ENCODE measurements at regions not wholly inside any gene's neighbourhood (a gene's known extent, or its start where the extent isn't known, plus 50 kb on each side); places are given as distances from the start of the nearest gene placed in this dataset.
"Not testable (repeated sequence)": the region's sequence is repeated elsewhere in the genome, so short reads cannot be mapped to it uniquely, and the experiment has no call there.

DNA sequence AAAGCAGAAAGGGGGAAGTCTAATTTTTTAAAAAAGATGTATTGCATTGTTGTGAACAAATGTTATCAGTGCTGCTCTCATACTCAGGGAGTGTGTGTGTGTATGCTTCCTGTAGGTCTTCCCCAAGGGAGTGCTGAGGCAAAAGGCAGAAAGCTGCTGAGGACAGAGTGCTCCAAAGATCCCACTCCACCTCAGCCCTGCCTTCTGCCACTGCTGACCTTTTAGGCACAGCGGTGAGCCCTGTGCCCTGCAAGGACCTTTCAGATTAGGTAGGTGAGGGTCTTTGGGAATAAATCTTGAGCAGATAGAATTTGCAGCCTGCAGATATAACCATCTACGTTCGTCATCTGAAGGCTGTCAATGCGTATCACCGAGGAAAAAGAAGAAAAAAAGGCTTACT, 756.4 kb upstream of the MMS22L start:
- DNase-seq (ENCODE audit: low spot score), result no peak

DNA sequence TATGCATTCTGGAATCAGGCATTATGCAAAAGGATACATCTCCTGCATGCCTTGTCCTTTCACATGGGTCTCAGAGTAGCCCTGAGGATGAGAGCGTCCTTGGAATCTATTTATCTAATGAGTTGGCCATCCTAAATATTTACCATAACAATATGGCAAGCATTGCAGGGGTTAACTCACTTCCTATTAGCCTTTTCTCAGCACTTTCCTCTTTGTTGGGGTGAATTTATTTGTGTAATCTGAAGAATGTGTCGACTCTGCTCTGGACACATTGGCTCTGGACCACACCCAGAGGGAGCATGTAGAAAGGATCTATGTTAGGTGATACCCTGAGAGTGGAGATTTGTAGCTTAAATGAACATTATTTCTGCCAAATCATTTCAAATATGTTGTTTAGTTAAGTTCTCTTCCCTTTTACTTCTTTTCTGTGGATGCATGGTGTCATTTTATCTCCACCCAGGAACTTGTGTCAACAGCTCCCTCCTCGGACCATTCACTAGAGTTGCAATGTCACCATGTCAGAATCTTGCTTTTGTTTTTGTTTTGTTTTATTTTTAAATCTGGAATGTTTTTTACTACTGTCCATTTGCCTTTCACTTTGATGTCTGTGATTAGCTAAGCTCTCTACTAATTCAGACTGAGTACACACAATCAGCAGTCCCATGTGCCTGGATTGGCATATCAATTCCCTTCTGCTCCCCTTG, 757.0 kb upstream of the MMS22L start:
- no peak for DNase-seq (ENCODE audit: low spot score)

DNA sequence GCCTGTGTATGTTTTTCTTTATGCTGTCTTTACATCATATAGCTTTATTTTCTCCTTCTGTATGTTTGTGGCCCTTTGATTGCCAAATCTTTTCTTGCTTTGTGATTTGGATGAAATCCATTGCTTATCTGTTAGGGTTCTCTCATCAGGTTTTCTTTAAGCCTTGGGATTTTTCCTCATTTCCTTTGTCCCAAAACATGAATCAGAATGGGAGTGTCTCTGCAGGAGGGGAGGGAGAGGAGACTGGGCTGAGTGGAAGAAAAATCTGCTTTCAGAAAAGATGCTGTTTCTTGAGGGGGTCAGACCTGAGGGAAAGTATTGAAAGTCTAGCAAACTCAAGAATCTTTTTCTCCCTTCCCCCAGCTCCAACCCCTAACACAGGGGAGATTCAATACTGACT, 758.0 kb upstream of the MMS22L start:
- DNase-seq (ENCODE audit: low spot score), result no peak

DNA sequence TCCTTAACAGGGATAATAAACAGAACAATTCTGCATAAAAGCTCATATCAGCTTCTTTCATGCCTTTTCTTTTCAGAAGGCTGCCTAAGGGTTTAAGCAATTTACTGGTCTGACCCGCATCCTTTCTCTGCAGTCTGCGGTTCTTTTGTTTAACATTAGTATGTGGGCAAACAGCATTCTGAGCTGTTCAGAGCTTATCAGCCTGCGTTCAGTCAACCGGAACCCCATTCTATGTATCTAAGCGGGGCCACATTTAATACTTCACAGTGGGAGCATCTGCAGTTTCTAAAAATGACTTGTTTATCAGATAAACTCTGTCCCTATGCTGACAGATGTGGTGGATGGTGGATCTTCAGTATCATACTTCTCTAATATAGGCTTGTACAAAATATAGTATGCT, 758.9 kb upstream of the MMS22L start:
- DNase-seq (ENCODE audit: low spot score), result no peak

DNA sequence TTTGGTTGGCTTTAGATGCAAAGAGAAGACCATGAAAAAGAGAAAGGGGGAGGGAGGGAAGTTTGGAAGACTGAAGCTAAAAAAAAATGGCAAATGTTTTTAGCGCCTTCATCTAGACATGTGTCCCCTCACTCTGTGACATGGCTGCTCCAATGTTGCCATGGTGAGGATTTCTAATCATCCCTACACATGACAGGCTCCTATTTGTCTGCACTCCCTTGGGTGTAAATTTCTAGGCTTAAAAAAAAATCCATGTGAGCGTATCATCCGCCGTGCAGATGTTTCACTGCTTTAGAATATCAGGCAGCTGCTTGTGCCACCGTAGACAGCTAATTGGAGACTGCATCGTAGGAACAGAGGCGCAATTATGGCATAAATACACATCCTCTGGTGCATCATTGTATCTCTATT, 761.1 kb upstream of the MMS22L start:
- no peak for DNase-seq (ENCODE audit: low spot score)

DNA sequence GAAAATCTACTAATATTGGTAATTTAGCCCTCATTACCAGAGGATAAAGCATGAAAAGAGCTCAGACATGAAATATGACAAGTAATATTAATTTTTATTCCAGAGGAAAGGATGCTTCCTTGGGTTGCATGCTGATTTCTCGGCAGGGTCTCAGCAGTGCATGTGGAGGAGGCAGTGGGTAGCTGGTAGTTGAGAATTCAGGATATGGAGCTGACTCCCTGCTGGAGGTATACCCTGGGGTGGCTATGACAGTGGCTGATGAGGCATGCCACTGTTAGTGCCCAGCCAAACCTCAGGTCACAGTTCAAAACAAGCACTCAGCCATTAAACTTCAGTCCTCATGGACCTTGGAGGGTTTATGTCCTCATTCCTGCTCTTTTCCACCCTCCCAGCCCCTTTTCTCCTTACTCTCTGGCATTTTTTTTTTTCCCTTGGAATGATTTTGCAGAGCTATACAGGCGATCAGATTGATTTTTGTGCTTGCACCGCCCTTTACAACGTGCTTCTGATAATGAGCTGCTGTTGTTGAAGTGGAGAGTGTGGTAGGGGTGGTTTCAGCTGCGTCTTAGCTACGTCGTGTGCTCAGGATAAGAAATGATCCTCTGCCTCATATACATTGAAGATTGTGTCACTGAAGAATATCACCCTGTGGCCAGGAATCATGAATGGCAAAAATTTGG, 761.9 kb upstream of the MMS22L start:
- no peak for DNase-seq (ENCODE audit: low spot score)

DNA sequence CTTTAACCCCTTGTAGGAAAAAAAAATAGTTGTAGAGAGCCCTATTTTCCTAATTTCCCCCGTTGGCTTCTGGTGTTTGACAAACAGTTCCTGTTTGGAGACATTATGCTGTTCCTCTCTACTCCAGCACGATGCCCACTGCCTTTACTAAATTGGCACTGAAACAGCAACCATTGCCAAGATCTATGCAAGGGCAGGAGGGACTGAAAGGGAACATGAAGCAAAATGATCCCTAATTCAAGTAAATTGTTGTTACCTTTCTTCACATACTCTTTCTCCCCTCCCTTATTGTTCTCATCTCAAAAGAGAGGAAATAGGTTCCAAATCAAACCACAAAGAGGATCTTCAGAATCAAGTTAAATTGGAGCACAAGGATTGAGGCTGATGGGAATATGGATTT, 764.1 kb upstream of the MMS22L start:
- no peak for DNase-seq (ENCODE audit: low spot score)

DNA sequence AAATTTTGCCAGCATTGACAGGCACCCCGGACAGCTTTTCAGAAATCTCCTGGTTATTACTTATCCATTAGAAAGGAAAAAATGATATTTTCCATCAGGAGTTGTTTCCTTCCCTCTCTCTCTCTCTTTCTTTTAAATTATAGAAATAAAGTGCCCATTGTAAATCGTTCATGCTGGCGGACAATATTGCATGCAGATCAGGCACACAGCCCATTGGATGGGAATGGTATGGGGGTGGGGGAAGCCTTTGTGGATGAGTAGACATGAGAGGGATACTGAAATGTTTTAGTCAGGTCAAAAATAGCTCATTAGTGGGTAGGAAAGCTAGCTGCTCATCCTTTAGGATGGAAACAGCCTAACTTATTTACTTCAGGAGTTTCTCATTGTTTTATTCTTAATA, 764.9 kb upstream of the MMS22L start:
- no peak for DNase-seq (ENCODE audit: low spot score)

DNA sequence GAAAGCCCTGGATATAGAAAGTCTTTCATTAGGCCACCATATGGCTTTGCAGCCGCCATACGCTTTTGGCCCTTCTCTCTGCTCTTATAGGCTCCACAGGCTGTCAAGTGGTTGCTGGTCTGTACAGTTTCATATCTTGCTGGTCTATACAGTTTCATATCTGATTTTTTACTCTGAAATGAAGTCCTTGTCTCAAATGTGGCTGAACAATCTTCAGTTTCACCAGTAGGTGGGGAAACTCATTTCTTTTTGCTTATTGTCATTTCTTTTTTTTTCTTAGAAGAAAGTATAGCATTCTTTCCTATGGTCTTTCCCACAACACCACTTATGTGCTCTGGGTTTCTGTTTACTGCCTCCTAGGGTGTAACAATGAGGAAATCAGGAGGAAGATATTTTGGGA, 771.4 kb upstream of the MMS22L start:
- DNase-seq (ENCODE audit: low spot score), result no peak

DNA sequence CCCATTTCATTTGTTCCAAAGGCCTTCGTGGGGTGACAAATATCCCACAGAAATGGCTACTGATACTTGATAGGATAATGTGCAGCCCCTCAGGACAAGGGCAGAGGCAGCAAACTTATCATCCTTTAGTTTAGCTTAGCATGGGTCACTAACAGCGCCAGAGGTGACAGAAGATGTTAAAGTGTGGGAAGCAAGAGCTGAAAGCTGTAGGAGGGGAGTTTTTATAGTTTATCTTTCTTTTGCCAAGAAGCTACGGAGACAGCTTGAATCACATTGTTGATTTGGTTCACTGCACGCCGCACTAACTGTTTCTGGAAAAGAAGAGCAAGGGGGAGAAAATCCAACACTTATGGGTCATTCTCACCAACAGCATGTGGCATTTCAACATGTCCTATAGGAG, 773.9 kb upstream of the MMS22L start:
- DNase-seq (ENCODE audit: low spot score), result no peak

DNA sequence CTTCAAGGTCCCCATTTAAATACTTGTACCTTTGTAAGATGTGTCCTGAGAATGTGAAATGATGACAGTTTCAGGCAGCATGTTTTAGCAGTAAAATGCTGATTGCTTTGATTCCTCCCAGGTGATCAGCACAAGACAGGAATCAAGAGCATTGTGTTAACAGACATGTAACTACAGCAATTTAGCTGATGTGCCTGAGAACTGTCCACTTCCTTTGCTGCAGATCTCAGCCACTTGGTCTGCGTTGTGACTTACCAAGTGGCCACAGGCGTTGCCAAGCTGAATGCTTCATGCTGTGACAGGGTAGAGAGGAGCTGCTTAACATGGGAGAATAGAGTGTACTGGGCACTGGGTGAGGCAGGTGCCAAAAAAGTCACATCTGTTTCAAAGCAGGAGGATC, 767.0 kb upstream of the POU3F2 start:
- no peak for DNase-seq (ENCODE audit: low spot score)

DNA sequence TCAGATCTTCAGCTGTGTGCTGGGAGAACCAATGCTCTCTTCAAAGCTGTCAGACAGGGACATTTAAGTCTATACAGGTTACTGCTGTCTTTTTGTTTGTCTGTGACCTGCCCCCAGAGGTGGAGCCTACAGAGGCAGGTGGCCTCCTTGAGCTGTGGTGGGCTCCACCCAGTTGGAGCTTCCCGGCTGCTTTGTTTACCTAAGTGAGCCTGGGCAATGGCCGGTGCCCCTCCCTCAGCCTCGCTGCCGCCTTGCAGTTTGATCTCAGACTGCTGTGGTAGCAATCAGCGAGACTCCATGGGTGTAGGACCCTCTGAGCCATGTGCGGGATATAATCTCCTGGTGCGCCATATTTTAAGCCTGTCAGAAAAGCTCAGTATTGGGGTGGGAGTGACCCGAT, 745.8 kb upstream of the POU3F2 start:
- DNase-seq (ENCODE audit: low spot score), result not testable (repeated sequence)

DNA sequence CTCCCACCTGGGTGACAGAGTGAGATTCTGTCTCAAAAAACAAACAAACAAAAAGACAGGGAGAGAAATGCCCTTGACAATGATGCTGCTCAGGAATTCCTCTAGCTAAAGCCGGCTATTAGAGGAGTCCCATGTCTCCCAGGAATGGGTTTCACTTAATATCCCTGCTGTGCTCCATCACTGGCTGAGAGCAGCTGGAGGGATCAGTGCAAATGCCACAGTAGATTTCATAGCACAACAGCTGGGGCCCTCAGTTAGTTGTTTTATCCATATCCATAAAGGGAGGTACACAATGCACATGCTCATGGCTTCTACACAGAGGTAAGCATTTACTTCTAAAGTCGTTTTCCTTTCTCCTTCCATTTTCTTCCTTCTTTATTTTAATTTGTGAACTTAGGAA, 742.0 kb upstream of the POU3F2 start:
- no peak for DNase-seq (ENCODE audit: low spot score)

DNA sequence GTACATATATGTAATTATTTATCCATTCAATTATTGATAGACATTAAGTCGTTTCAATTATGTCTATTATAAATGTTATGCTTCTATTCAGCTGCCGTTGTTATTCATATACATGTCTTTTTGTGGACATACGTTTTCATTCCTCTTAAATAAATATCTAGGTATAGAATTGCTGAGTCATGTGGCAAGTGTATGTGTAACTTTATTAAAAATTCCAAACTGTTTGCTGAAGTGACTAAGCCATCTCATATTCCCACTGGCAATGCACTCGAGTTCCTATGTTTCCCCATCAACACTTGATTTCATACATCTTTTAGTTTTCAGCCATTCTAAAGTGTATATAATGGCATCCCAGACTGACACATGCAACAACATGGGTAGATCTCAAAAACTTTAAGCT, 739.7 kb upstream of the POU3F2 start:
- DNase-seq (ENCODE audit: low spot score), result no peak

DNA sequence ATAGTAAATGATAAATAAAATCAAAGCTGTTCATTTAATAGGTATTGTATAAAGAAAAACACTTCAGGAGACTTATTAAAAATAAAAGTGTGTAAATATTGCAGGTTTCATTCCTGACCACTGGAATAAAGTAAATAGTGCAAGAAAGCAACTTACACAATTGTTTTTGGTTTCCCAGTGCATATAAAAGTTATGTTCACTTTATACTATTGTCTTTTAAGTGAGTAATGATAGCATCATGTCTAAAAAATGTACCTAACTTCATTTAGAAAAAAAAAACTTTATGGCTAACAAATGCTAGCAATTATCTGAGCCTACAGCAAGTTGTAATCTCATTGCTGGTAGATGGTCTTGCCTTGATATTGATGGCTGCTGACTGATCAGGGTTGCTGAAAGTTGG, 726.6 kb upstream of the POU3F2 start:
- DNase-seq (ENCODE audit: low spot score), result no peak

DNA sequence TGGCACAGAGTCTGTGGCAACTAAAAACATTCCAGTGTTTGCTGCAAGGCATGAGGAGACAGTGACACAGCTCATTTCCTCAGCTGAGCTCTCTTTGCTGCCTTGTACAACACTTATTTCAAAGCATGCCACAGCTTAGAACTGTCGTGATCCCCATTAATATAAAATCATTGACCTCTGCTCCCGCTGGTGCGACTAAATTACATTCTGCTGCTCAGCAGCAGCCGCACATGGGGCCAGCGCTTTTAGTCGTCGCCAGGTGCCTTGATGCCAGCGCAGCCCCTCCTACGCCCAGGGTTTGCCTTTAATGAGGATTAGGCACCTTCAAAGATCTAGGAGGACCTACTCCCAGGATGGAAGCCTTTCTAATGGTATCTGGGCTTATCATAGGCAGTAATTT, 717.9 kb upstream of the POU3F2 start:
- DNase-seq (ENCODE audit: low spot score), result no peak

DNA sequence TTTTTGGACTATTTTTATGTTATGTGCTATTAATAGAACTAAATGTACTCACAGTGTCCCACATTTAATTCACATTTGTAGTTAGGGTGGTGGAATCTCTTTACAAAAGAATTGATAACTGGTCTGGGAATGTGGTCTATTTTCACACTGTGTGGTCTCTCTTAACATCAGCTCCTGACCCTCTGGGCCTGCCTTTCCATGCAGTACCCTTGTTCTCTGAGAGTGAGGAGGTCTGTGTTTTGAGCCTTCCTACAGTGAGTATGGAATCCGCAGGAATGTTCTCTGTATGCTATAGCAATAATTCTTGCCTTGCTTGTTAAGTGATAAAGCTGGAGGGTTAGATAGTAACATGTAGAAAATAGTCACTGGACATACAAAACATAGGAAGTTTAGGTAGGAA, 717.3 kb upstream of the POU3F2 start:
- DNase-seq (ENCODE audit: low spot score), result no peak

DNA sequence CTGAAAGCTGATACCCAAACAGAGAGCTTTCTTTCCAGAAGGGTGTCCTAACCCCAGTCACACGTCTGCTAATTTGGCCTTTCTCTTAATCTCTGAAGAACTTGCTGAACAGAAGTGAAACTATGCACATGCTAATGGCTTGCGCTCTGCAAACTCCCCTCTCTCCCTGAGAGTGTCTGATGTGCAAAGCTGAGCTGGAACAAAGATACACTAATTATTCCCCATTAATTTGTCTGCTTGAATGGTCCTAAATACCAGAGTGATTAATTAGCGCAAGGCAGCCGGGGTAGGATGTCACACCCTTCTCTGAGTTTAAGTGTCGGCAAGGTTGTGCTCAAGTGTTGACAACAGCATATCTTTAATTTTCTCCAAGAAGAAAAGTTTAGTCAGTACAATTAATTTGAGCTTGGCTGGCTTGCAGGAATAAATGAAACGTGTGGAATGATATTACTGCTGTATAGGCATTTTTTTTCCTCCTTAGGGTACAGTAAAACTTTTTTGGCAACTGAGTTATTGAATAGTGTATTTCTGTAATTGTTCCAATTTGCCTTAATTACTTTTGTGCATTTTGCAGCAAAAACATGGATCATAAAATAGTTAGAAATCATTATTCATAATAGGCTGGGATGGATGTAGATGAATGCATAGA, 715.9 kb upstream of the POU3F2 start:
- DNase-seq (ENCODE audit: low spot score), result no peak

DNA sequence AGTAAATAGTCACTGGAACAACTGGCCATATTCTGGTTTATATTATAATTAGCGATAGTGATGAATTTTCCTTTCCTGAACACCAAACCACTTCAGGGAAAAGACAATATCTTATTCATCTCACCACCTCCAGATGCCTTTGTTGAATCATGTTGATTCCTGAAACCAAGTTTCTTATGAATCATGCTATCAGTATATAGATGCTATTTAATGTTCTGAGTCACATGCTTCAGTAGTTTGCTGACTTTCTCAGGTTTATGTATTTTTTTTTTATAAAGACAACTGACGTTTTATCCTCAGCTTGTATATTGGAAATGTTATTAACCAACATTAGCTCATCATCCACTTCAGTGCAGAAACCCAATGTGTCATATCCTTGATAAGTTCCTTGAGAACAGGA, 710.2 kb upstream of the POU3F2 start:
- no peak for DNase-seq (ENCODE audit: low spot score)

DNA sequence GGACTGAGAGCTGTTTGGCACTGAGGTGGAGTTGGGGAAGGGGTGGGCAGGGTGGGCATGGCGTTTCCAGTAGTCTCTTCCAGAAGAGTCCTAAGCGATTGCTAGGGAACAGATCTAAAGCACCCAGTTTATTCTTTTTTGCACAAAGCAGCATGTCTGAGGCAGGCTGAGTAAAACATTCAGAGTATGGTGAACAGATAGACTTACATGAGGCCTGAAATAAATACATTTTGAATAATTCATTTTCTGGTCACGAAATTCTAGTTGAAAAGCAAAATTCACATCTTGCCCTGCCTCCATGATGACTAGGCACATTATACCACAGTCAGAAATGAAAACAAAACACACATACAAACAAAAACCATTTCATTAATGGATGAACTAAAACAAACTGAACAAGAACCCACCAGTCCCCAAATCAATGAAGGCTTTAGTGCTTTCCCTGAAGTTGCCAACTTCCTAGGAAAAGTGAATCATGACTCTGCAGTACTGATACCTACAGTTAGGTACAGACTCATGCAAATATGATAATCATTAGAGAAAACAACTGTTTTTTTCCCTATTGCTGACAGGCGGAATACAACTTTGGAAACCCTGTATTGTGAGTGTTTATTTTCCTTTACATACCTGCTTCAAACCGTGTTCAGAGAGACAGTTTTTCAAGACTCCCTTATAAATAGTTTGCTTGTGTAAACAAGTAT, 702.9 kb upstream of the POU3F2 start:
- DNase-seq (ENCODE audit: low spot score), result no peak

DNA sequence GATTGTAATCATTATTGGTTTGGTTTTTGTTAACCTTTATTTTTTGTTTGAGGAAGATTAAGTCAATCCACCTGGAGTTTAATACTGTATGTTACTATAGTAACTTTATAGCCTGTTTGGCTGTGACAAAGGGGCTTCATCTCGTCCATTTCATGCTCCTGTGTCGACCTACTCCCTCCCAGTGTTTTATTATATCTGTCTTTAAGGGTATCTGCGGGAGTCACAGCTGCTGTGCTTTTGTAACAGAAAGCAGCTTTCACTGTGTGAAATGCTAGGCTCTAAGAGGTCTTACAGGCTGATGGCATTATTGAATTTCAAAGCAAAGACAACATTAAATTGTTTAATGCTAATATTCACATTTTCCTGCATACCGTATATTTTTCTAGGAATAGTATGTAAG, 698.0 kb upstream of the POU3F2 start:
- DNase-seq (ENCODE audit: low spot score), result no peak

DNA sequence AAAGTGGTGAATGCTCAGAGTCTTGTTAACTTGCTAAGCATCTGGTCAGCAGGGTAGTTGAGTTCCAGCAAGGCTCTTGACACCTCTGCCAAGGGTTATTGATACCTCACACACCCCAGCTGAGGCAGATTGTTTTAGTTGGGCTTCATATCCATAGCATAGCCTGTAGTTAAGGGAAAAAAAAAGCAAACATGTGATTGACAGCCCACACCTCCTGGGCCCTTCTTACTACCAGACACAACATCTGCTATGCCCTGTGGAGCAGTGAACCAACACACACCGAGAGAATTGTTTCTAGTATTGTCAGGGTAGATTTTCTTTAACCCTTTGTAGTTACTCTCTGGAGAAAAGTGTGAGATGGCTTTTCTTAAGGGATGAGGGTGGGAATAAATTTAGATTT, 697.0 kb upstream of the POU3F2 start:
- DNase-seq (ENCODE audit: low spot score), result no peak

DNA sequence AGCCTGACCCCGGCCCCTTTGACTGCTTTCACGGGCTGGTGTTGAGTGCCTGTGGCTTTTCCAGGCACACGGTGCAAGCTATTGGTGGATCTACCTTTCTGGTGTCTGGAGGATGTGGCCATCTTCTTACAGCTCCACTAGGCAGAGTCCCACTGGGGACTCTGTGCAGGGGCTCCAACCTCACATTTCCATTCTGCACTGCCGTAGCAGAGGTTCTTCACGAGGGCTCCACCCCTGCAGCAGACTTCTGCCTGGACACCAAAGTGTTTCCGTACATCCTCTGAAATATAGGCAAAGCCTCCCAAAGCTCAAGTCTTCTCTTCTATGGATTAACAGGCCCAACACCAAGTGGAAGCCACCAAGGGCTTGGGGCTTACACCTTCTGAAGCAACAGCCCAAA, 691.5 kb upstream of the POU3F2 start:
- DNase-seq (ENCODE audit: low spot score), result no peak
